Neuronal stem cell (in vitro differentiated cells): ENCODE measurements at regions not wholly inside any gene's neighbourhood (a gene's known extent, or its start where the extent isn't known, plus 50 kb on each side); places are given as distances from the start of the nearest gene placed in this dataset.
"Not testable (repeated sequence)": the region's sequence is repeated elsewhere in the genome, so short reads cannot be mapped to it uniquely, and the experiment has no call there.

Experiments
- DNase-seq: peaks from one replicate; pipeline ENCODE4 v3.0.0-alpha.2; 2013; ENCODE audit warnings: low spot score
- H2AFZ ChIP-seq: one replicate; pipeline ENCODE4 v1.6.1; 2013; ENCODE audit warnings: mild to moderate bottlenecking, low read length, inconsistent platforms
- H2AK5ac ChIP-seq: 2 replicates; pipeline ENCODE4 v1.6.1; 2013; ENCODE audit warnings: low read depth, mild to moderate bottlenecking, inconsistent platforms, low read length, moderate library complexity, mixed read lengths
- H2BK120ac ChIP-seq: 2 replicates; pipeline ENCODE4 v1.6.1; 2013; ENCODE audit warnings: low read depth, mild to moderate bottlenecking, inconsistent platforms, low read length, moderate library complexity, mixed read lengths
- H2BK12ac ChIP-seq: one replicate; pipeline ENCODE4 v1.6.1; 2013; ENCODE audit warnings: low read length, inconsistent platforms
- H2BK15ac ChIP-seq: 2 replicates; pipeline ENCODE4 v1.6.1; 2013; ENCODE audit warnings: mild to moderate bottlenecking, low read length, inconsistent platforms, mixed read lengths
- H2BK5ac ChIP-seq: one replicate; pipeline ENCODE4 v1.6.1; 2013; ENCODE audit warnings: inconsistent platforms, mild to moderate bottlenecking, low read length, moderate library complexity
- H3K14ac ChIP-seq: one replicate; pipeline ENCODE4 v1.6.1; 2013; ENCODE audit warnings: low read length, inconsistent platforms
- H3K18ac ChIP-seq: 2 replicates; pipeline ENCODE4 v1.6.1; 2013; ENCODE audit warnings: low read length, inconsistent platforms
- H3K23ac ChIP-seq: 2 replicates; pipeline ENCODE4 v1.6.1; 2013; ENCODE audit warnings: low read depth, mild to moderate bottlenecking, mixed read lengths, low read length, inconsistent platforms; ENCODE audit not compliant: poor library complexity
- H3K27ac ChIP-seq: replicated peaks from 3 replicates; pipeline ENCODE4 v1.5.1; 2013; ENCODE audit warnings: low read length, inconsistent platforms
- H3K27me3 ChIP-seq, 3 experiments: 2 replicates each; pipeline ENCODE4 v1.6.1; 2013; ENCODE audit warnings: low read length in 3 of 3, mild to moderate bottlenecking in 2 of 3, inconsistent platforms in 1 of 3, low read depth in 1 of 3, mixed read lengths in 1 of 3, moderate library complexity in 1 of 3; ENCODE audit not compliant: control insufficient read depth in 3 of 3, insufficient read depth in 3 of 3
- H3K36me3 ChIP-seq, 2 donors: replicated peaks in 1 of 2; 2 replicates each; pipeline ENCODE4 v1.6.1; 2013; ENCODE audit warnings: low read length in 2 of 2; ENCODE audit not compliant: control insufficient read depth in 2 of 2, insufficient read depth in 2 of 2
- H3K4ac ChIP-seq: 2 replicates; pipeline ENCODE4 v1.6.1; 2013; ENCODE audit warnings: inconsistent platforms, mild to moderate bottlenecking, low read length, moderate library complexity
- H3K4me1 ChIP-seq, 2 donors: 1 replicate in 1 of 2; 2 replicates in 1 of 2; pipeline ENCODE4 v1.6.1; 2013; ENCODE audit warnings: low read length in 2 of 2, low read depth in 1 of 2; ENCODE audit not compliant: control insufficient read depth in 2 of 2, insufficient read depth in 1 of 2
- H3K4me2 ChIP-seq: one replicate; pipeline ENCODE4 v1.6.1; 2013; ENCODE audit warnings: mild to moderate bottlenecking, low read length, inconsistent platforms; ENCODE audit not compliant: insufficient read depth, poor library complexity, severe bottlenecking
- H3K4me3 ChIP-seq, 2 donors: 2 replicates each; pipeline ENCODE4 v1.5.1; 2013; ENCODE audit warnings: low read length in 2 of 2, mild to moderate bottlenecking in 2 of 2, inconsistent platforms in 1 of 2, moderate library complexity in 1 of 2
- H3K79me1 ChIP-seq: one replicate; pipeline ENCODE4 v1.6.1; 2013; ENCODE audit warnings: low read depth, mild to moderate bottlenecking, inconsistent platforms, low read length, moderate library complexity
- H3K9ac ChIP-seq: one replicate; pipeline ENCODE4 v1.6.1; 2013; ENCODE audit warnings: mild to moderate bottlenecking, low read depth, low read length, inconsistent platforms; ENCODE audit not compliant: poor library complexity
- H3K9me3 ChIP-seq, 2 donors: replicated peaks in 1 of 2; 2 replicates each; pipeline versions ENCODE3 to v1.6.1; 2013; ENCODE audit warnings: low read length in 2 of 2, mild to moderate bottlenecking in 2 of 2, inconsistent platforms in 1 of 2, low read depth in 1 of 2, mixed read lengths in 1 of 2, moderate library complexity in 1 of 2; ENCODE audit not compliant: control insufficient read depth in 2 of 2, insufficient read depth in 1 of 2
- H4K8ac ChIP-seq: one replicate; pipeline ENCODE4 v1.6.1; 2013; ENCODE audit warnings: low read depth, mild to moderate bottlenecking, inconsistent platforms, low read length, moderate library complexity
- H4K91ac ChIP-seq: one replicate; pipeline ENCODE4 v1.6.1; 2013; ENCODE audit warnings: low read length, low read depth, mild to moderate bottlenecking, inconsistent platforms; ENCODE audit not compliant: poor library complexity
- WGBS, 2 donors: extraction: QIAGEN DNeasy Blood & Tissue Kit; methylation state at CpG; one replicate each; pipeline ENCODE4 v1.1.7; 2013; ENCODE audit warnings: missing lambda C conversion rate in 2 of 2, mixed read lengths in 1 of 2; ENCODE audit not compliant: insufficient read length in 2 of 2, insufficient replicate concordance in 1 of 2; ENCODE audit errors: extremely low coverage in 2 of 2; 5-methylcytosine and 5-hydroxymethylcytosine counted together

DNA sequence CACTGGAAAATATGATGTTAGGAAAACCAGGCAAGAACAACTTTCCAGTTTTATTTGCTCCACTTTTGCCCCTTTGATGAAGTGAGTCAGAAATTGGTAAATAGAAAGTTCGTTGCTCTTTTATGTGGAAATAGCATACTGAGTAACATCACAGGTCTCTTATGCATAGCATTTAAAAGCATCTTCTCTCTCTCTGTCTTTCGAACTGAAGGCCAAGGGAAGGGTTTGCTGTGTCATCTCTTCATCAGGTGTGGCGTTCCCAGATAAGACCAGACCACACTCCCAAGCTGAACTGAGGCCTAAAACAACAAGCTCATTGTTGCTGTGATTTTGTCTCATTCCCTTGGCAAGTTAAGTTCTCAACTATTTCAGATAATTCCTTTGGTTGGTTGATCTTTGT is 131.8 kb upstream of the GRB10 start:
- no peak overlapping the region for H3K4ac ChIP-seq
- no peak for DNase-seq

DNA sequence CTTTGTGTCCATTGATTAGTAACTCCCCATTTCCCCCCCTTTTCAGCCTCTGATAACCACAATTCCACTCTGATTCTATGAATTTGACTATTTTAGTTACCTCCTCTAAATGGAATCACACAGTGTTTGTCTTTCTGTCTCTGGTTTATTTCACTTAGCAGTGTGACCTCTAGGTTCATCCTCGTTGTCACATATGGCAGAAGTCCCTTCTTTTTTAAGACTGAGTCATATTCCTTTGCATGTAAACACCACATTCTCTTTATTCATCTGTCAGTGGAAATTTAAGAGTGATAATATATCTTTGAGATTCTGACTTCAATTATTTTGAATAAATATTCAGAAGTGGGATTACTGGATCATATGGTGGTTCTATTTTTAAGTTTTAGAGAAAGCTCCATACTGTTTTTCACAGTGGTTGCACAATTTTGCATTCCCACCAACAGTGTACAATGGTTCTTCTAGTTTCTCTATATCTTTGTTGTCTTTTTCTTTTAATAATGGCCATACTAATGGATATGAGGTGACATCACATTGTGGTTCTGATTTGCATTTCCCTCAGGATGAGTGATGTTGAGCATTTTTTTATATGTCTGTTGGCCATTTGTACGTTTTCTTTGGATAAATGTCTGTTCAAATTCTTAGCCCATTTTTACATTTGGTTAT is 126.1 kb upstream of the GRB10 start:
- no peak overlapping the region for H2AK5ac ChIP-seq
- H4K8ac ChIP-seq, result no peak overlapping the region
- H3K4me1 ChIP-seq, result no peaks in the 10 kb centered on the region
- no peak overlapping the region for H2AFZ ChIP-seq
- H3K23ac ChIP-seq, result no peak overlapping the region
- no peak overlapping the region for H2BK120ac ChIP-seq
- H3K9ac ChIP-seq, result no peak overlapping the region
- H2BK12ac ChIP-seq, result no peak overlapping the region
- no peak overlapping the region for H3K4ac ChIP-seq
- H3K27ac ChIP-seq, result no peak overlapping the region
- no peak overlapping the region for H3K14ac ChIP-seq
- no peaks in the 10 kb centered on the region for H3K9me3 ChIP-seq
- no peaks in the 10 kb centered on the region for H3K36me3 ChIP-seq
- no peak overlapping the region for H3K4me3 ChIP-seq
- no peaks in the 10 kb centered on the region for H3K27me3 ChIP-seq
- WGBS, 2 donors, result no CpG with 5 or more reads among the region's 2 CpGs
- no peak overlapping the region for H2BK5ac ChIP-seq
- no peak overlapping the region for H3K18ac ChIP-seq
- H3K79me1 ChIP-seq, result no peaks in the 10 kb centered on the region
- no peak overlapping the region for H2BK15ac ChIP-seq
- DNase-seq, result no peak
- no peak overlapping the region for H4K91ac ChIP-seq
- no peak overlapping the region for H3K4me2 ChIP-seq

More for the DNA sequence above, 131.8 kb upstream of the GRB10 start:
- H3K27ac ChIP-seq, result no peak overlapping the region
- no peak overlapping the region for H3K14ac ChIP-seq
- no peak overlapping the region for H2BK5ac ChIP-seq
- no peak overlapping the region for H2AK5ac ChIP-seq
- no peak overlapping the region for H2AFZ ChIP-seq
- H2BK15ac ChIP-seq, result no peak overlapping the region
- H3K9me3 ChIP-seq, result no peaks in the 10 kb centered on the region
- H3K9ac ChIP-seq, result no peak overlapping the region
- no peak overlapping the region for H3K4me2 ChIP-seq
- H3K36me3 ChIP-seq, result no peaks in the 10 kb centered on the region
- no peaks in the 10 kb centered on the region for H3K4me1 ChIP-seq
- no peaks in the 10 kb centered on the region for H3K79me1 ChIP-seq
- no peak overlapping the region for H4K8ac ChIP-seq
- WGBS, 2 donors, result no CpG with 5 or more reads among the region's 3 CpGs
- H4K91ac ChIP-seq, result no peak overlapping the region
- no peak overlapping the region for H3K23ac ChIP-seq
- H3K4me3 ChIP-seq, result no peak overlapping the region
- no peak overlapping the region for H3K18ac ChIP-seq
- H2BK12ac ChIP-seq, result no peak overlapping the region
- no peaks in the 10 kb centered on the region for H3K27me3 ChIP-seq
- H2BK120ac ChIP-seq, result no peak overlapping the region

DNA sequence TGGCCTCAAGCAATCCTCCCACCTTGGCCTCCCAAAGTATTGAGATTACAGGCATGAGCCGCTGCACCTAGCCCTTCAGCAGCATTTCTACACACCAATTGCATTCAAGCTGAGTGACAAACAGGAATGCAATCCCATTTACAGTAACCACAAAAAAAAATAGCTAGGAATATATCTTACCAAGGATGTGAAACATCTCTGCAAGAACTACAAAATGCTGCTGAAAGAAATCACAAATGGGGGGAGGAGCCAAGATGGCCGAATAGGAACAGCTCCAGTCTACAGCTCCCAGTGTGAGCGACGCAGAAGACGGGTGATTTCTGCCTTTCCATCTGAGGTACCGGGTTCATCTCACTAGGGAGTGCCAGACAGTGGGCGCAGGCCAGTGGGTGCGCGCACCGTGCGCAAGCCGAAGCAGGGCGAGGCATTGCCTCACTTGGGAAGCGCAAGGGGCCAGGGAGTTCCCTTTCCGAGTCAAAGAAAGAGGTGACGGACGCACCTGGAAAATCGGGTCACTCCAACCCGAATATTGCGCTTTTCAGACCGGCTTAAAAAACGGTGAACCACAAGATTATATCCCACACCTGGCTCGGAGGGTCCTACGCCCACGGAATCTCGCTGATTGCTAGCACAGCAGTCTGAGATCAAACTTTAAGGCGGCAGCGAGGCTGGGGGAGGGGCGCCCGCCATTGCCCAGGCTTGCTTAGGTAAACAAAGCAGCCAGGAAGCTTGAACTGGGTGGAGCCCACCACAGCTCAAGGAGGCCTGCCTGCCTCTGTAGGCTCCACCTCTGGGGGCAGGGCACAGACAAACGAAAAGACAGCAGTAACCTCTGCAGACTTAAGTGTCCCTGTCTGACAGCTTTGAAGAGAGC is 116.1 kb upstream of the GRB10 start:
- not testable (repeated sequence) for H3K23ac ChIP-seq, H3K27ac ChIP-seq, H3K4me2 ChIP-seq, H3K9ac ChIP-seq, H2AFZ ChIP-seq, H2BK12ac ChIP-seq, H3K27me3 ChIP-seq, H3K4me3 ChIP-seq, DNase-seq, H3K9me3 ChIP-seq, H4K8ac ChIP-seq, H2AK5ac ChIP-seq, H3K36me3 ChIP-seq, H3K79me1 ChIP-seq, H3K14ac ChIP-seq, H2BK120ac ChIP-seq, H3K18ac ChIP-seq, H3K4ac ChIP-seq, H4K91ac ChIP-seq, H2BK5ac ChIP-seq, H3K4me1 ChIP-seq, H2BK15ac ChIP-seq
- WGBS, 2 donors, result no CpG with 5 or more reads among the region's 31 CpGs

- not testable (repeated sequence) for H3K4me2 ChIP-seq, H2BK120ac ChIP-seq, H2BK5ac ChIP-seq, H2BK12ac ChIP-seq, H3K14ac ChIP-seq, DNase-seq, H3K9ac ChIP-seq, H3K79me1 ChIP-seq, H4K8ac ChIP-seq, H2AK5ac ChIP-seq, H3K4me1 ChIP-seq, H3K9me3 ChIP-seq, H3K23ac ChIP-seq, H3K27ac ChIP-seq, H2BK15ac ChIP-seq, H3K36me3 ChIP-seq, H3K4ac ChIP-seq, H3K4me3 ChIP-seq, H3K27me3 ChIP-seq, H4K91ac ChIP-seq
- Histone ChIP-seq H3K18ac (peak overlapping the region; percentile 85), H2AFZ (peak overlapping the region; percentile 53)
- WGBS, 2 donors, result no CpG with 5 or more reads among the region's 6 CpGs
These were observed 104.4 kb upstream of the GRB10 start for GRCh38 chr7:50887061-50887460.
